Naive thymus-derived CD4-positive, alpha-beta T cell (primary cell): ENCODE measurements at regions not wholly inside any gene's neighbourhood (a gene's known extent, or its start where the extent isn't known, plus 50 kb on each side); places are given as distances from the start of the nearest gene placed in this dataset.
A peak's percentile ranks its signal among the peaks of the same experiment; 100 is the strongest.

Experiments used
- ATAC-seq: fragments of 150-1000 bp; cut with Tn5 transposase; 2 replicates; pipeline ENCODE4 v1.10.0; 2021; ENCODE audit warnings: mild to moderate bottlenecking, moderate library complexity
- CTCF ChIA-PET: fragments of 350-600 bp; sonication (Branson Sonifier 250); formaldehyde crosslinking; loops from one replicate; lab custom pipeline; 2021; ENCODE audit warnings: antibody characterized with exemption; lab: Charles Lee
- POLR2A ChIA-PET: fragments of 350-600 bp; sonication (Branson Sonifier 250); formaldehyde crosslinking; loops from one replicate; lab custom pipeline; 2021; ENCODE audit warnings: antibody characterized with exemption, inconsistent platforms; lab: Charles Lee
- DNase-seq, 9 donors: peaks; one replicate each; pipeline versions ENCODE4 v3.0.0 to v3.0.0-alpha.2; 2020 to 2022; ENCODE audit warnings: mixed read lengths in 1 of 9
- H3K27ac ChIP-seq: one replicate; pipeline ENCODE4 v1.7.0; 2013; ENCODE audit warnings: mild to moderate bottlenecking, low read depth, low read length, moderate library complexity
- H3K27me3 ChIP-seq, 2 donors: one replicate each; pipeline ENCODE4 v1.7.0; 2013; ENCODE audit warnings: low read length in 2 of 2, mild to moderate bottlenecking in 2 of 2, moderate library complexity in 2 of 2; ENCODE audit not compliant: control insufficient read depth in 2 of 2, insufficient read depth in 2 of 2
- H3K36me3 ChIP-seq, 3 experiments: 1 replicate in 2 of 3; 2 replicates in 1 of 3; pipeline ENCODE4 v1.7.0; 2013; ENCODE audit warnings: low read length in 3 of 3, mild to moderate bottlenecking in 3 of 3, moderate library complexity in 1 of 3; ENCODE audit not compliant: insufficient read depth in 3 of 3, control insufficient read depth in 2 of 3
- H3K4me1 ChIP-seq, 2 donors: one replicate each; pipeline ENCODE4 v1.7.0; 2013; ENCODE audit warnings: low read length in 2 of 2, mild to moderate bottlenecking in 2 of 2, moderate library complexity in 1 of 2; ENCODE audit not compliant: control insufficient read depth in 2 of 2, insufficient read depth in 2 of 2
- H3K4me3 ChIP-seq: 2 replicates; pipeline ENCODE4 v1.7.0; 2013; ENCODE audit warnings: mild to moderate bottlenecking, low read length
- H3K9me3 ChIP-seq, 3 experiments: 1 replicate in 2 of 3; 2 replicates in 1 of 3; pipeline ENCODE4 v1.7.0; 2013; ENCODE audit warnings: low read length in 3 of 3; ENCODE audit not compliant: control insufficient read depth in 2 of 3
- H3K27ac Mint-ChIP-seq, 9 donors: one replicate each; pipeline ENCODE4 v1.8.0; 2020 to 2022; ENCODE audit warnings: mixed read lengths in 9 of 9, mild to moderate bottlenecking in 8 of 9, moderate library complexity in 5 of 9, inconsistent platforms in 2 of 9
- H3K27me3 Mint-ChIP-seq, 5 donors: one replicate each; pipeline ENCODE4 v1.8.0; 2021 to 2022; ENCODE audit warnings: mixed read lengths in 5 of 5, mild to moderate bottlenecking in 1 of 5
- H3K36me3 Mint-ChIP-seq, 5 donors: one replicate each; pipeline ENCODE4 v1.8.0; 2020 to 2022; ENCODE audit warnings: mixed read lengths in 5 of 5, mild to moderate bottlenecking in 3 of 5, inconsistent platforms in 1 of 5
- H3K4me1 Mint-ChIP-seq, 7 donors: one replicate each; pipeline ENCODE4 v1.8.0; 2020 to 2022; ENCODE audit warnings: mixed read lengths in 7 of 7, mild to moderate bottlenecking in 3 of 7, inconsistent platforms in 1 of 7
- H3K4me3 Mint-ChIP-seq, 10 donors: one replicate each; pipeline ENCODE4 v1.8.0; 2020 to 2022; ENCODE audit warnings: mild to moderate bottlenecking in 10 of 10, mixed read lengths in 10 of 10, moderate library complexity in 6 of 10, inconsistent platforms in 2 of 10
- H3K9me3 Mint-ChIP-seq, 11 donors: one replicate each; pipeline ENCODE4 v1.8.0; 2020 to 2022; ENCODE audit warnings: mixed read lengths in 11 of 11, mild to moderate bottlenecking in 4 of 11, inconsistent platforms in 1 of 11, moderate library complexity in 1 of 11
- intact Hi-C, 2 donors: fragments of 100-400 bp; cut with micrococcal nuclease; formaldehyde crosslinking; loops; one replicate each; pipeline ENCODE4 v1.15.1; 2023

- peaks cover 6% of the 10 kb centered on the region in 2 donors for H3K4me1 ChIP-seq
- no peaks in the 10 kb centered on the region for H3K36me3 Mint-ChIP-seq
- no peaks in the 10 kb centered on the region for H3K36me3 ChIP-seq
- H3K27me3 ChIP-seq: no peaks in the 10 kb centered on the region
- no peak overlapping the region for H3K4me3 ChIP-seq
- no peak for ATAC-seq
- POLR2A ChIA-PET: no interaction called here
- no peak for DNase-seq
- peaks cover 0 to 3% (median 0%) of the 10 kb centered on the region in 11 donors for H3K9me3 Mint-ChIP-seq
- intact Hi-C loops: no loop called here
- no peak overlapping the region for H3K27ac ChIP-seq
- H3K4me3 Mint-ChIP-seq: peak overlapping the region in 8 of 10 donors; percentile 29 to 77 (median 61)
- H3K27ac Mint-ChIP-seq: peak overlapping the region in 2 of 9 donors; percentile 24 to 32
- no peaks in the 10 kb centered on the region for H3K9me3 ChIP-seq
- CTCF ChIA-PET: no interaction called here
- H3K27me3 Mint-ChIP-seq: peaks cover 0 to 17% (median 0%) of the 10 kb centered on the region in 5 donors
- H3K4me1 Mint-ChIP-seq: peaks cover 4 to 37% (median 17%) of the 10 kb centered on the region in 7 donors
These were observed 74.7 kb upstream of the VPREB1 start for GRCh38 chr22:22169923-22170322.

- ChIA-PET CTCF (no interaction called here), POLR2A (no interaction called here)
- ATAC-seq: no peak
- H3K27ac Mint-ChIP-seq: no peak overlapping the region
- H3K4me1 Mint-ChIP-seq: peaks cover 4 to 37% (median 17%) of the 10 kb centered on the region in 7 donors
- no peaks in the 10 kb centered on the region for H3K27me3 ChIP-seq
- no peak overlapping the region for H3K27ac ChIP-seq
- H3K4me1 ChIP-seq: peaks cover 6% of the 10 kb centered on the region in 2 donors
- no peaks in the 10 kb centered on the region for H3K36me3 Mint-ChIP-seq
- peaks cover 0 to 3% (median 0%) of the 10 kb centered on the region in 11 donors for H3K9me3 Mint-ChIP-seq
- H3K36me3 ChIP-seq: no peaks in the 10 kb centered on the region
- intact Hi-C loops: no loop called here
- no peaks in the 10 kb centered on the region for H3K9me3 ChIP-seq
- peaks cover 0 to 17% (median 0%) of the 10 kb centered on the region in 5 donors for H3K27me3 Mint-ChIP-seq
- no peak overlapping the region for H3K4me3 ChIP-seq
- H3K4me3 Mint-ChIP-seq: peak overlapping the region in 3 of 10 donors; percentile 10 to 34 (median 15)
- no peak for DNase-seq
These were observed 75.4 kb upstream of the VPREB1 start for GRCh38 chr22:22168941-22169867.

- Histone ChIP-seq H3K4me3 (peak overlapping the region; percentile 59), H3K27ac (no peak overlapping the region), H3K4me1 (peaks cover 6% of the 10 kb centered on the region in 2 donors), H3K9me3 (no peaks in the 10 kb centered on the region), H3K27me3 (no peaks in the 10 kb centered on the region), H3K36me3 (no peaks in the 10 kb centered on the region)
- Mint-ChIP-seq H3K4me3 (peak overlapping the region; percentile 64 to 85 (median 78)), H3K4me1 (peaks cover 4 to 37% (median 17%) of the 10 kb centered on the region in 7 donors), H3K36me3 (no peaks in the 10 kb centered on the region), H3K27me3 (peaks cover 0 to 14% (median 0%) of the 10 kb centered on the region in 5 donors), H3K9me3 (peaks cover 0 to 3% (median 0%) of the 10 kb centered on the region in 11 donors), H3K27ac (peak overlapping the region in 8 of 9 donors; percentile 16 to 89 (median 77))
- peak in 4 of 9 donors; percentile 7 to 51 (median 24) for DNase-seq
- intact Hi-C loops: no loop called here
- ChIA-PET POLR2A (no interaction called here), CTCF (interaction anchor here (0.5 kb wide), 1 partner anchor 244 kb away, joined by 3 read pairs; no protein-coding TSS in a partner anchor)
- peak; percentile 66 for ATAC-seq
These were observed 76.2 kb upstream of the VPREB1 start for GRCh38 chr22:22168190-22168940.

DNA sequence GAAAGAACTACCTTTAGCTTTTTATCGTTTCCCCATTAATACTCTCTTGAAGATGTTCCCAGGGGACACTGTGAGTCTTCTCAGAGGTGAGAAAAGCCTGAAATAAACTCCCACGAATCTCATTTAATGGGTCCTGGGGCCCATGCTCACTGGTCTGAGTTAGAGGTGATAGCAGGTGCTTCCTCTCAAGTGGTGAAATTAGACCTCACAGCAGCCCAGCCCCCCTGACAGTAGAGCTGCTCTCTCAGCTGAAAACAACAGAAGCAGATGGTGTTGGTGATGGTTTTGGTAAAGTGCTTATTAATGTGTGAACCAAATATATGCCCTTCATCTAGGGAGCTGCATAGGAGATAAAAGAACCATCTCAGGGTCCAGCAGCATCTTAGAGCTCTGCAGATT lies 76.8 kb upstream of the VPREB1 start:
- CTCF ChIA-PET: interaction anchor here (0.5 kb wide), 1 partner anchor 243 kb away, joined by 3 read pairs; no protein-coding TSS in a partner anchor
- Histone ChIP-seq H3K9me3 (no peaks in the 10 kb centered on the region), H3K27me3 (no peaks in the 10 kb centered on the region), H3K4me3 (peak overlapping the region; percentile 59), H3K4me1 (peaks cover 6% of the 10 kb centered on the region in 2 donors), H3K36me3 (no peaks in the 10 kb centered on the region), H3K27ac (no peak overlapping the region)
- ATAC-seq (peak; percentile 74), DNase-seq (no peak)
- Mint-ChIP-seq H3K27ac (peak overlapping the region in 6 of 9 donors; percentile 58 to 89 (median 84)), H3K9me3 (peaks cover 0 to 2% (median 0%) of the 10 kb centered on the region in 11 donors), H3K27me3 (peaks cover 0 to 17% (median 0%) of the 10 kb centered on the region in 5 donors), H3K4me1 (peaks cover 4 to 37% (median 17%) of the 10 kb centered on the region in 7 donors), H3K4me3 (peak overlapping the region; percentile 64 to 85 (median 78)), H3K36me3 (no peaks in the 10 kb centered on the region)
- intact Hi-C loops: no loop called here
- POLR2A ChIA-PET: no interaction called here

DNA sequence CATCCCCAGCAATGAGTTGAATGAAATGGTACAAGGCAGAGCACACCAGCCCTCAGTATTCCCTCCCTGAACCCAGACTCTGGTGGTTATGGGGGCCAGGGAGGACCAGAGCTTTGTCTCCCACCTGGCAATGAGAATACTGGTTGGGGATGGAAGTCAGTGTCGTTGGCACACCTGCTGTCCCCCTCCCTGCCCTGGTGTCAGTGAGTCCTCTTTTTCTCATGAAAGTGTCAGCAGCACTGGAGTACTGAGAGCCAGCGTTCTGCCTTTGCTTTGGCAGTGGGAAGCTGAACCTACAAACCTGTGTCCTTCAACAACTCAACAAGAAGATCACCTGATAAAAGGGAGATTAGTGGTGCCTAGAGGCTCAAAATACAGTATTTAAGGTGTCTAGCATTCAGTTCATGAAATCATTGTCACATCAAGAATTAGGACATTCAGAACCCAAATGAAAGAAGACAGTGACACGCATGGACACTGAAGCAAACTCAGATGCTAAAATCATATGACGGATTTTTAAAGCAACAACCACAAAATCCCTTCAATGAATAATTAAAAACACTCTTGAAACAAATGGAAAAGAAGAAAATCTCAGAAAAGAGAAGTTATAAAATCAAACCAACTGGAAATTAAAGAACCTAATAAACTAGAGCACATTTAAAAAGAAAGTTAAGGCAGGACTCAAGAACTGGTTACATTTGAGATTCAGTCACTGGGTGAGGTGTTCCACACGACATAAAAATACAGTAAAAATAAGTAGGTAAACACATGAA lies 77.5 kb upstream of the VPREB1 start:
- no peaks in the 10 kb centered on the region for H3K9me3 Mint-ChIP-seq
- Histone ChIP-seq H3K36me3 (no peaks in the 10 kb centered on the region), H3K27me3 (no peaks in the 10 kb centered on the region), H3K9me3 (no peaks in the 10 kb centered on the region), H3K4me3 (no peak overlapping the region), H3K27ac (no peak overlapping the region), H3K4me1 (peaks cover 6% of the 10 kb centered on the region in 2 donors)
- peak overlapping the region in 3 of 9 donors; percentile 58 to 84 (median 70) for H3K27ac Mint-ChIP-seq
- H3K36me3 Mint-ChIP-seq: no peaks in the 10 kb centered on the region
- DNase-seq (no peak), ATAC-seq (no peak)
- intact Hi-C loops: no loop called here
- peak overlapping the region in 4 of 10 donors; percentile 6 to 81 (median 60) for H3K4me3 Mint-ChIP-seq
- H3K27me3 Mint-ChIP-seq: peaks cover 0 to 17% (median 0%) of the 10 kb centered on the region in 5 donors
- ChIA-PET CTCF (no interaction called here), POLR2A (no interaction called here)
- H3K4me1 Mint-ChIP-seq: peaks cover 4 to 37% (median 17%) of the 10 kb centered on the region in 7 donors
